Chondrocyte (in vitro differentiated cells): ENCODE measurements at regions not wholly inside any gene's neighbourhood (a gene's known extent, or its start where the extent isn't known, plus 50 kb on each side); places are given as distances from the start of the nearest gene placed in this dataset.

ENCODE experiments used
- DNase-seq: peaks from one replicate; pipeline ENCODE4 v3.0.0; 2021; ENCODE audit warnings: mixed read lengths, low spot score
- H3K27ac Mint-ChIP-seq: one replicate; pipeline ENCODE4 v1.8.0; 2021; ENCODE audit warnings: mild to moderate bottlenecking, moderate library complexity, mixed read lengths; ENCODE audit not compliant: unreplicated experiment
- H3K27me3 Mint-ChIP-seq: 2 replicates; pipeline ENCODE4 v1.8.0; 2021; ENCODE audit warnings: low read depth, mixed read lengths
- H3K36me3 Mint-ChIP-seq: 2 replicates; pipeline ENCODE4 v1.8.0; 2021; ENCODE audit warnings: low read depth, mixed read lengths
- H3K4me1 Mint-ChIP-seq: 2 replicates; pipeline ENCODE4 v1.8.0; 2021; ENCODE audit warnings: low read depth, mild to moderate bottlenecking, mixed read lengths
- H3K4me3 Mint-ChIP-seq: one replicate; pipeline ENCODE4 v1.8.0; 2021; ENCODE audit warnings: mild to moderate bottlenecking, moderate library complexity, mixed read lengths; ENCODE audit not compliant: unreplicated experiment
- H3K9me3 Mint-ChIP-seq: 2 replicates; pipeline ENCODE4 v1.8.0; 2021; ENCODE audit warnings: low read depth, mixed read lengths
- TF ChIP-seq, protein P1 (sequence below): fragments of 200-600 bp; sonication (generic); IDR thresholded peaks from 2 replicates; pipeline ENCODE4 v1.5.0; 2021; ENCODE audit warnings: antibody characterized with exemption, mild to moderate bottlenecking, moderate library complexity

DNA sequence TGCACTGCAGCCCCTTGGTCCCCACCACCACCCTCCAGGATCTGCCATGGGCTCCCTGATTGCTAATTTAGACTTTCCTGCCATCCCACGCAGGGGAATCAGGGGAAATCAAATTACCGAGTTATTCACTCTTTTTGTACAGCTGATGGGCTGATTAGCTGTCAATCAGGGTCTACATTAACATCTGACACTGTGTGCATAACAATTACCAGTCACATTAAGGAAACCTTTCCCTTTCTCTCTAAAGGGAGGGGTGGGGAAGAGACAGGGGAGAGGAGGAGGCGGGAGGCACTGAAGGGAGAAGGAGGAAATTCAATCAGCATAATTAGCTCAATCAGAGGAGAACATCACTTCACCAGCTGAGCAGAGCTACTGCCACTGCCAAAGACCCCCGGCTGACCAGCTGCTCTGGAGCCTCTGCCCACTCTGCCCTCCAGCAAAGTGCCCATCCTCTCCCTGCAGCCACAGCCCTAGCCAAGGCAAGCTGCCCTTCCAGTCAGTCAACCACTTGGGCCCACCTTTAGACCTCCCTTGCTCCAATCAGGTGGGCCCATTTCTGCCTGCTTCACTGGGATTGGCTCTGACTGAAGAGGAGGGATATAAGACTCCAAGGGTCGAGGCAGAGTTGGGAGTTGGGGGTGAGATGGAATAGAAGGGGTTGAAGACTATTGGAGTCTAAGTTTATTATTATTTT is 199.3 kb upstream of the ZC3H12A start:
- Mint-ChIP-seq H3K4me3 (no peak overlapping the region), H3K27ac (no peak overlapping the region), H3K9me3 (peaks cover 7% of the 10 kb centered on the region), H3K36me3 (no peaks in the 10 kb centered on the region), H3K4me1 (no peaks in the 10 kb centered on the region), H3K27me3 (no peaks in the 10 kb centered on the region)
- TF ChIP-seq, protein P1, sequence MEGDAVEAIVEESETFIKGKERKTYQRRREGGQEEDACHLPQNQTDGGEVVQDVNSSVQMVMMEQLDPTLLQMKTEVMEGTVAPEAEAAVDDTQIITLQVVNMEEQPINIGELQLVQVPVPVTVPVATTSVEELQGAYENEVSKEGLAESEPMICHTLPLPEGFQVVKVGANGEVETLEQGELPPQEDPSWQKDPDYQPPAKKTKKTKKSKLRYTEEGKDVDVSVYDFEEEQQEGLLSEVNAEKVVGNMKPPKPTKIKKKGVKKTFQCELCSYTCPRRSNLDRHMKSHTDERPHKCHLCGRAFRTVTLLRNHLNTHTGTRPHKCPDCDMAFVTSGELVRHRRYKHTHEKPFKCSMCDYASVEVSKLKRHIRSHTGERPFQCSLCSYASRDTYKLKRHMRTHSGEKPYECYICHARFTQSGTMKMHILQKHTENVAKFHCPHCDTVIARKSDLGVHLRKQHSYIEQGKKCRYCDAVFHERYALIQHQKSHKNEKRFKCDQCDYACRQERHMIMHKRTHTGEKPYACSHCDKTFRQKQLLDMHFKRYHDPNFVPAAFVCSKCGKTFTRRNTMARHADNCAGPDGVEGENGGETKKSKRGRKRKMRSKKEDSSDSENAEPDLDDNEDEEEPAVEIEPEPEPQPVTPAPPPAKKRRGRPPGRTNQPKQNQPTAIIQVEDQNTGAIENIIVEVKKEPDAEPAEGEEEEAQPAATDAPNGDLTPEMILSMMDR: no peak
- DNase-seq: no peak

DNA sequence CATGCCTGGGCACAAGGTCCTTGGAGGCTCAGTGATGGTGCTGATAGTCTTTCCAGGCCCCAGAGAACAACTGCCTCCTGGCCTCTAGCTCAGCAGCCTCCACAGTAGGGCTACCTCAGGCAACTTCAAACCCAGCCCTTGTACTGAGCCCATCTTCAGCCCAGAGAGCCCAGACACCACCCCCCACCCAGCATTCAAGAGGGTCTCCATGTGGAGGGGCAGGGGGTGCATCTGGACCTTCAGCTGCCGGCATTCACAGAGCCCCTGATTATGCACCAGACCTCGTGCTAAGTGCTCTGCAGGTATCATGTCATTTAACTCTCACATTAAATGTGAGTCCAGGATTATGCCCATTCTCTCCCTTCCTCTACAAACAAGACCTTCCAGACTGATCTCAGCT is 197.0 kb upstream of the ZC3H12A start:
- no peak for DNase-seq
- Mint-ChIP-seq H3K4me3 (no peak overlapping the region), H3K36me3 (no peaks in the 10 kb centered on the region), H3K27ac (no peak overlapping the region), H3K4me1 (no peaks in the 10 kb centered on the region), H3K9me3 (peaks cover 11% of the 10 kb centered on the region), H3K27me3 (no peaks in the 10 kb centered on the region)
- TF ChIP-seq, protein P1: no peak

DNA sequence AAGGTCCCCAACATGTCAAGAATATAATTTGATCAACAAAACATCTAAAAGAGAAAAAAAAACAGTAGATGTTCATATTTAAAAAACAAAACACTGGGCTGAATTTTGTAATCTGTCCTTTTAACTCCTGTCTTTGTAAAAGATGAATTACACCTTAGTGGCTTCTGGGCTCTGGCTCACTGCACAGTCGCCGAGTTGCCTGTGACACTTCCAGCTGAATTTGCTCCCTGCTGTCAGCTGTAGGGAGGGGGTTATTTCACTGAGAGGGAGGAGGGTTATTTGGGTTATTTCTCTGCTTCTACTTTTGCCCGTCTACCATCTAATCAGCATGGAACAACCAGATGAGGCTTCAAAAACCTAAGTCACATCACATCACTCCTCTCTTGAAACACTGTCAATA is 193.0 kb upstream of the ZC3H12A start:
- Mint-ChIP-seq H3K36me3 (no peaks in the 10 kb centered on the region), H3K27me3 (no peaks in the 10 kb centered on the region), H3K27ac (no peak overlapping the region)

DNA sequence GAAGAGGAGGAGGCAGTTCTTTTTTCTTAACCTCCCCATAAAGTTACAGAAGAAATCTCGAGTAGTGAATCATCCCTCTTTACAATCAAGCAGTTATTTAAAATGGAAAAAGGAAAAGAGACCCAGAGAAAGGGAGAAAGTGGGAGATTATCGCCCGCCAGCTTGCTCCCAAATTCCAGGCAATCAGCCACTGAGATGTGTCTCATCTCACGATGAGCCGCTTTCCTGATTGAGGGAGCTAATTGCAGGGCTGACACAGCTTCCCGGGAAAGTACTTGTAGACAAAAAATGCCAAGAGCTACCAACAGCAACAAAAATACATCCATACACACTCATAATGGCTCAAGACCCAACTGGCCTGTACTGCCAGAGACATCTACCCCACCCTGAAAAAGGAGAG is 191.6 kb upstream of the ZC3H12A start:
- H3K4me1 Mint-ChIP-seq: no peaks in the 10 kb centered on the region
- H3K4me3 Mint-ChIP-seq: no peak overlapping the region
- peaks cover 17% of the 10 kb centered on the region for H3K9me3 Mint-ChIP-seq
- no peaks in the 10 kb centered on the region for H3K27me3 Mint-ChIP-seq
- H3K36me3 Mint-ChIP-seq: no peaks in the 10 kb centered on the region
- TF ChIP-seq, protein P1: no peak
- no peak for DNase-seq
- H3K27ac Mint-ChIP-seq: no peak overlapping the region

More for the DNA sequence above, 193.0 kb upstream of the ZC3H12A start:
- DNase-seq: no peak
- H3K9me3 Mint-ChIP-seq: peaks cover 17% of the 10 kb centered on the region
- no peaks in the 10 kb centered on the region for H3K4me1 Mint-ChIP-seq
- no peak overlapping the region for H3K4me3 Mint-ChIP-seq
- TF ChIP-seq, protein P1: no peak

DNA sequence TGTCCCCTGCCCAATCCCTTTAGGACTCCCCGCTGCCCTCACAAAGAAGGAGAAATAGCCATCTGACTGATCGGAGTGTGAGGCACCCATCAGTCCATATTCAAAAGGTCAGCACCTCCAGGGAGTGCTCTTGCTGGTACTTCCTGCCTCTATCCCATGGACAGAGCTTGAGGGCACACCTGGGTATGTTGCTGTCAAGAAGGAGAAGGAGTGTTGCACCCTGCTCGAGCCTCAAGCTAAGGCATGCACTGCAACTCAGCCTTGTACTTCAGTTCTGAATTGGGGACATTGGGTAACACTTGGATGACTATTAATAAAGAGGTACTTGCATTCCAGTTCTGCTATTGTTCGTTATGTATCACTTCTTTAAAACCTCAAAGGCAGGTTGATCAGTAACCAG is 190.3 kb upstream of the ZC3H12A start:
- peaks cover 17% of the 10 kb centered on the region for H3K9me3 Mint-ChIP-seq
- H3K27ac Mint-ChIP-seq: no peak overlapping the region
- H3K36me3 Mint-ChIP-seq: no peaks in the 10 kb centered on the region
- DNase-seq: no peak
- no peaks in the 10 kb centered on the region for H3K27me3 Mint-ChIP-seq
- no peaks in the 10 kb centered on the region for H3K4me1 Mint-ChIP-seq
- H3K4me3 Mint-ChIP-seq: no peak overlapping the region
- TF ChIP-seq, protein P1: no peak
